H9 (cell line): ENCODE measurements at regions not wholly inside any gene's neighbourhood (a gene's known extent, or its start where the extent isn't known, plus 50 kb on each side); places are given as distances from the start of the nearest gene placed in this dataset.

Source experiments
- DNase-seq: peaks from one replicate; pipeline ENCODE4 v3.0.0-alpha.2; 2017
- H2AFZ ChIP-seq: one replicate; pipeline ENCODE4 v1.6.1; 2013; ENCODE audit warnings: mild to moderate bottlenecking, low read length, control low read depth, moderate library complexity
- H2AK5ac ChIP-seq: 2 replicates; pipeline ENCODE4 v1.6.1; 2013; ENCODE audit warnings: low read length, control low read depth, mixed read lengths; ENCODE audit not compliant: insufficient read length
- H2BK120ac ChIP-seq: one replicate; pipeline ENCODE4 v1.6.1; 2013; ENCODE audit warnings: low read depth, mild to moderate bottlenecking, low read length, control low read depth, inconsistent platforms; ENCODE audit not compliant: poor library complexity, severe bottlenecking
- H2BK12ac ChIP-seq: 2 replicates; pipeline ENCODE4 v1.6.1; 2013; ENCODE audit warnings: low read length, control low read depth, mixed read lengths, low read depth; ENCODE audit not compliant: insufficient read length
- H2BK15ac ChIP-seq: 2 replicates; pipeline ENCODE4 v1.6.1; 2013; ENCODE audit warnings: low read depth, low read length, control low read depth
- H2BK20ac ChIP-seq: one replicate; pipeline ENCODE4 v1.6.1; 2013; ENCODE audit warnings: low read depth, mild to moderate bottlenecking, low read length, control low read depth, inconsistent platforms; ENCODE audit not compliant: poor library complexity, severe bottlenecking
- H2BK5ac ChIP-seq: 2 replicates; pipeline ENCODE4 v1.6.1; 2013; ENCODE audit warnings: low read length, control low read depth, mixed read lengths; ENCODE audit not compliant: insufficient read length
- H3K14ac ChIP-seq: 2 replicates; pipeline ENCODE4 v1.6.1; 2013; ENCODE audit warnings: low read length, control low read depth; ENCODE audit not compliant: insufficient read depth
- H3K18ac ChIP-seq: 2 replicates; pipeline ENCODE4 v1.6.1; 2013; ENCODE audit warnings: low read depth, mild to moderate bottlenecking, mixed read lengths, low read length, control low read depth; ENCODE audit not compliant: insufficient read length
- H3K23ac ChIP-seq: 2 replicates; pipeline ENCODE4 v1.6.1; 2013; ENCODE audit warnings: low read length, control low read depth, mixed read lengths, low read depth; ENCODE audit not compliant: insufficient read length
- H3K23me2 ChIP-seq: 2 replicates; pipeline ENCODE4 v1.6.1; 2013; ENCODE audit warnings: low read depth, mild to moderate bottlenecking, mixed read lengths, low read length, control low read depth; ENCODE audit not compliant: insufficient read length, poor library complexity, severe bottlenecking
- H3K27ac ChIP-seq: 2 replicates; pipeline ENCODE4 v1.5.1; 2013; ENCODE audit warnings: low read length, control low read depth, mixed read lengths, low read depth; ENCODE audit not compliant: insufficient read length
- H3K27me3 ChIP-seq: 2 replicates; pipeline ENCODE4 v1.6.1; 2013; ENCODE audit warnings: low read length, control low read depth, inconsistent platforms; ENCODE audit not compliant: insufficient read depth
- H3K4ac ChIP-seq: 2 replicates; pipeline ENCODE4 v1.6.1; 2013; ENCODE audit warnings: low read depth, mild to moderate bottlenecking, control low read depth, inconsistent platforms, low read length, moderate library complexity
- H3K4me1 ChIP-seq: 2 replicates; pipeline ENCODE4 v1.6.1; 2013; ENCODE audit warnings: low read length, control low read depth, inconsistent platforms; ENCODE audit not compliant: insufficient read depth
- H3K4me2 ChIP-seq: 2 replicates; pipeline ENCODE4 v1.6.1; 2013; ENCODE audit warnings: low read length, control low read depth, mixed read lengths; ENCODE audit not compliant: insufficient read length, insufficient read depth
- H3K56ac ChIP-seq: 2 replicates; pipeline ENCODE4 v1.6.1; 2013; ENCODE audit warnings: low read depth, mild to moderate bottlenecking, mixed read lengths, low read length, control low read depth; ENCODE audit not compliant: insufficient read length
- H3K79me1 ChIP-seq: 2 replicates; pipeline ENCODE4 v1.6.1; 2013; ENCODE audit warnings: low read depth, mild to moderate bottlenecking, moderate library complexity, low read length, control low read depth, inconsistent platforms; ENCODE audit not compliant: insufficient read depth, poor library complexity, severe bottlenecking
- H3K79me2 ChIP-seq: 2 replicates; pipeline ENCODE4 v1.6.1; 2013; ENCODE audit warnings: low read length, control low read depth, inconsistent platforms; ENCODE audit not compliant: insufficient read depth
- H3K9ac ChIP-seq: 2 replicates; pipeline ENCODE4 v1.6.1; 2013; ENCODE audit warnings: low read length, control low read depth, mixed read lengths; ENCODE audit not compliant: insufficient read length; ENCODE audit errors: extremely low read depth
- H3K9me3 ChIP-seq: one replicate; pipeline ENCODE4 v1.6.1; 2013; ENCODE audit warnings: low read depth, low read length, inconsistent platforms; ENCODE audit not compliant: control insufficient read depth
- H3T11ph ChIP-seq: one replicate; pipeline ENCODE4 v1.6.1; 2013; ENCODE audit warnings: mild to moderate bottlenecking, low read length, control low read depth, inconsistent platforms
- H4K20me1 ChIP-seq: one replicate; pipeline ENCODE4 v1.6.1; 2013; ENCODE audit not compliant: control insufficient read depth, insufficient read length, insufficient read depth
- H4K5ac ChIP-seq: 2 replicates; pipeline ENCODE4 v1.6.1; 2013; ENCODE audit warnings: low read depth, mild to moderate bottlenecking, mixed read lengths, low read length, control low read depth; ENCODE audit not compliant: insufficient read length
- H4K8ac ChIP-seq: replicated peaks from 2 replicates; pipeline ENCODE4 v1.6.1; 2013; ENCODE audit warnings: low read length, control low read depth, mixed read lengths, low read depth; ENCODE audit not compliant: insufficient read length
- H4K91ac ChIP-seq: 2 replicates; pipeline ENCODE4 v1.6.1; 2013; ENCODE audit warnings: low read depth, mild to moderate bottlenecking, moderate library complexity, mixed read lengths, low read length, control low read depth; ENCODE audit not compliant: insufficient read length
- H3K27ac Mint-ChIP-seq, 3 experiments: 2 replicates in 2 of 3; 3 replicates in 1 of 3; pipeline ENCODE4 v1.8.0; 2020 to 2021; ENCODE audit warnings: mixed read lengths in 3 of 3, mild to moderate bottlenecking in 1 of 3, moderate library complexity in 1 of 3
- H3K27me3 Mint-ChIP-seq: 2 replicates; pipeline ENCODE4 v1.8.0; 2021; ENCODE audit warnings: low read depth, mild to moderate bottlenecking, moderate library complexity, mixed read lengths
- H3K36me3 Mint-ChIP-seq, 3 experiments: 2 replicates in 2 of 3; 3 replicates in 1 of 3; pipeline ENCODE4 v1.8.0; 2020 to 2021; ENCODE audit warnings: low read depth in 3 of 3, mixed read lengths in 3 of 3; ENCODE audit not compliant: insufficient read depth in 1 of 3
- H3K4me1 Mint-ChIP-seq, 2 experiments: 2 replicates each; pipeline ENCODE4 v1.8.0; 2020; ENCODE audit warnings: mixed read lengths in 2 of 2
- H3K4me3 Mint-ChIP-seq, 2 experiments: 2 replicates in 1 of 2; 3 replicates in 1 of 2; pipeline ENCODE4 v1.8.0; 2020 to 2021; ENCODE audit warnings: mild to moderate bottlenecking in 2 of 2, mixed read lengths in 2 of 2, moderate library complexity in 1 of 2
- H3K9me3 Mint-ChIP-seq, 2 experiments: 2 replicates in 1 of 2; 3 replicates in 1 of 2; pipeline ENCODE4 v1.8.0; 2020; ENCODE audit warnings: mild to moderate bottlenecking in 2 of 2, mixed read lengths in 2 of 2, moderate library complexity in 1 of 2
- WGBS: extraction: QIAGEN DNeasy Blood & Tissue Kit; methylation state at CpG from one replicate; pipeline ENCODE4 v1.1.7; 2013; ENCODE audit warnings: missing lambda C conversion rate, low lambda C conversion rate, mixed read lengths; ENCODE audit not compliant: insufficient read length; ENCODE audit errors: extremely low coverage; 5-methylcytosine and 5-hydroxymethylcytosine counted together
- TF ChIP-seq, protein P1 (sequence below): fragments of 200-600 bp; sonication (generic); conservative IDR thresholded peaks from 3 replicates; pipeline ENCODE4 v1.8.0; 2021; ENCODE audit warnings: antibody characterized with exemption, mild to moderate bottlenecking

DNA sequence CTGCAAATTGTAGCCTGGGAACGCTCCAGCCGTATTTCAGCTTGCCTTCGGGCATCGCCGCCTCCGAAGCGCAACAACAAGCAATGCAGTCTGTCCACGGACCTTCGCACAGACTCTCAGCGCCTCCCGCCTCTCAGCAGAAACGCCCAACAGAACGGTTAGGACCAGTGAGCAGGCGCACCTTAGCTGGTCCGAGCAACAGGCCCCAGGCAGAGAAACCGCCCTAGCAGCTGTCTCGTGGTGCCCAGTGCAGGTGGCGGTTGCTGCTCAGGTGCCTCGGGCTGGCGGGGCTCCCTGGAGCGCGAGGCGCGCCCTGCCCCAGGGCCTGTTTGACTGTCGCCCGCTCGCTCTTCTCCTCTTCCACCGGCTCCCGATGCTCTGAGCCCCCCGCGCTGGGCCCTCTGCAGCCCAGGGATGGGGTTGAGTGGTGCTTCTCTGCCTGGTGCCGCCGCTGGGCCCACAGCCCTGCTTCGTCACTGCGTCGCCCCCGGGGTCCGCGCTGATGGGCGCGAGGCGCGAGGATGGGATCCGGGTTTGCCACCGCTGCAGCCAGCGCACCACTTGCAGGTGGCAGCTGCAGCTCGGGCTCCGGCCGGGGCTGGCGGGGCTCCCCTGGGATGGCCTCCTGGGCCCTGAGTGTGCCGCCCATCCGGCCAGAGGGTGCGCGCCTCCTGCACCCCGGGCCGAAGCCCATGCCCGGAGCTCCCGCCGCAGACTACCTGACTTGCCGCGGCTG lies 268.4 kb upstream of the FRG2C start:
- H3K36me3 Mint-ChIP-seq = peaks cover 3 to 13% (median 7%) of the 10 kb centered on the region in 3 experiments; a peak in 5 of 7 replicates
- no peak overlapping the region; a peak in 1 of 7 replicates for H3K27ac Mint-ChIP-seq
- no peaks in the 10 kb centered on the region for H3K79me1 ChIP-seq
- peaks cover 2 to 14% of the 10 kb centered on the region in 2 experiments; a peak in 4 of 5 replicates for H3K9me3 Mint-ChIP-seq
- no peak overlapping the region for H3K4me3 Mint-ChIP-seq
- H3K9me3 ChIP-seq = no peaks in the 10 kb centered on the region
- H4K91ac ChIP-seq = no peak overlapping the region
- TF ChIP-seq, protein P1, sequence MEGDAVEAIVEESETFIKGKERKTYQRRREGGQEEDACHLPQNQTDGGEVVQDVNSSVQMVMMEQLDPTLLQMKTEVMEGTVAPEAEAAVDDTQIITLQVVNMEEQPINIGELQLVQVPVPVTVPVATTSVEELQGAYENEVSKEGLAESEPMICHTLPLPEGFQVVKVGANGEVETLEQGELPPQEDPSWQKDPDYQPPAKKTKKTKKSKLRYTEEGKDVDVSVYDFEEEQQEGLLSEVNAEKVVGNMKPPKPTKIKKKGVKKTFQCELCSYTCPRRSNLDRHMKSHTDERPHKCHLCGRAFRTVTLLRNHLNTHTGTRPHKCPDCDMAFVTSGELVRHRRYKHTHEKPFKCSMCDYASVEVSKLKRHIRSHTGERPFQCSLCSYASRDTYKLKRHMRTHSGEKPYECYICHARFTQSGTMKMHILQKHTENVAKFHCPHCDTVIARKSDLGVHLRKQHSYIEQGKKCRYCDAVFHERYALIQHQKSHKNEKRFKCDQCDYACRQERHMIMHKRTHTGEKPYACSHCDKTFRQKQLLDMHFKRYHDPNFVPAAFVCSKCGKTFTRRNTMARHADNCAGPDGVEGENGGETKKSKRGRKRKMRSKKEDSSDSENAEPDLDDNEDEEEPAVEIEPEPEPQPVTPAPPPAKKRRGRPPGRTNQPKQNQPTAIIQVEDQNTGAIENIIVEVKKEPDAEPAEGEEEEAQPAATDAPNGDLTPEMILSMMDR = no peak
- H3K79me2 ChIP-seq = no peaks in the 10 kb centered on the region
- H3K4me1 Mint-ChIP-seq = peaks cover 16 to 21% of the 10 kb centered on the region in 2 experiments
- DNase-seq = no peak
- no peak overlapping the region for H4K8ac ChIP-seq
- H3K18ac ChIP-seq = no peak overlapping the region
- H2BK12ac ChIP-seq = no peak overlapping the region
- no peak overlapping the region for H2BK5ac ChIP-seq
- H3K56ac ChIP-seq = no peak overlapping the region
- no peak overlapping the region for H3K4me2 ChIP-seq
- no peak overlapping the region for H3K9ac ChIP-seq
- H3K23me2 ChIP-seq = no peaks in the 10 kb centered on the region
- no peak overlapping the region for H2AFZ ChIP-seq
- no peak overlapping the region for H3K27ac ChIP-seq
- H3T11ph ChIP-seq = no peak overlapping the region
- no peaks in the 10 kb centered on the region; the same call in 1 of the 2 replicates for H3K4me1 ChIP-seq
- H3K27me3 ChIP-seq = no peaks in the 10 kb centered on the region
- no peak overlapping the region for H3K14ac ChIP-seq
- H4K20me1 ChIP-seq = no peaks in the 10 kb centered on the region
- peaks cover 6% of the 10 kb centered on the region for H3K27me3 Mint-ChIP-seq
- no peak overlapping the region for H3K4ac ChIP-seq
- H2BK15ac ChIP-seq = no peak overlapping the region
- no peak overlapping the region for H3K23ac ChIP-seq
- H2AK5ac ChIP-seq = no peak overlapping the region
- no peak overlapping the region for H4K5ac ChIP-seq
- H2BK20ac ChIP-seq = no peak overlapping the region
- WGBS = no CpG with 5 or more reads among the region's 61 CpGs
- H2BK120ac ChIP-seq = no peak overlapping the region
